ENCODE measurements at regions not wholly inside any gene's neighbourhood (a gene's known extent, or its start where the extent isn't known, plus 50 kb on each side); places are given as distances from the start of the nearest gene placed in this dataset.

- Histone ChIP-seq H3K9me3 (no peaks in the 10 kb centered on the region), H3K36me3 (peaks cover 100% of the 10 kb centered on the region), H3K4me3 (ENCODE audit: low read depth, low read length) (no peak overlapping the region), H3K4me1 (no peaks in the 10 kb centered on the region), H3K27me3 (no peaks in the 10 kb centered on the region)
- peak; percentile 53 for TF ChIP-seq CTCF (IDR thresholded peaks at IDR 0.05; ENCODE audit: low read depth, low read length)
- DNase-seq, result no peak
Measured at GRCh38 chr9:92242260-92243136, 51.0 kb downstream of the IARS1 start.

GRCh38 chr9:92236915-92237314 is 56.6 kb downstream of the IARS1 start:
- H3K4me1 ChIP-seq, result no peaks in the 10 kb centered on the region
- DNase-seq, result no peak
- H3K4me3 ChIP-seq (ENCODE audit: low read depth, low read length), result no peak overlapping the region
- no peak for TF ChIP-seq CTCF (IDR thresholded peaks at IDR 0.05; ENCODE audit: low read depth, low read length)
- H3K27me3 ChIP-seq, result no peaks in the 10 kb centered on the region
- H3K36me3 ChIP-seq, result peaks cover 96% of the 10 kb centered on the region
- no peaks in the 10 kb centered on the region for H3K9me3 ChIP-seq

GRCh38 chr9:92236465-92236864 is 57.0 kb downstream of the IARS1 start:
- H3K4me1 ChIP-seq, result no peaks in the 10 kb centered on the region
- DNase-seq, result no peak
- no peaks in the 10 kb centered on the region for H3K27me3 ChIP-seq
- no peak overlapping the region for H3K4me3 ChIP-seq (ENCODE audit: low read depth, low read length)
- no peak for TF ChIP-seq CTCF (IDR thresholded peaks at IDR 0.05; ENCODE audit: low read depth, low read length)
- H3K9me3 ChIP-seq, result no peaks in the 10 kb centered on the region
- peaks cover 96% of the 10 kb centered on the region for H3K36me3 ChIP-seq

- peaks cover 93% of the 10 kb centered on the region for H3K36me3 ChIP-seq
Measured at GRCh38 chr9:92234514-92234913, 59.0 kb downstream of the IARS1 start.

GRCh38 chr9:92232190-92232589 is 61.3 kb downstream of the IARS1 start:
- Histone ChIP-seq H3K4me3 (ENCODE audit: low read depth, low read length) (no peak overlapping the region), H3K36me3 (peaks cover 88% of the 10 kb centered on the region)
- DNase-seq, result no peak

More at GRCh38 chr9:92234514-92234913, 59.0 kb downstream of the IARS1 start:
- no peak overlapping the region for H3K4me3 ChIP-seq (ENCODE audit: low read depth, low read length)
- no peaks in the 10 kb centered on the region for H3K4me1 ChIP-seq
- H3K27me3 ChIP-seq, result no peaks in the 10 kb centered on the region
- no peak for DNase-seq
- no peaks in the 10 kb centered on the region for H3K9me3 ChIP-seq
- no peak for TF ChIP-seq CTCF (IDR thresholded peaks at IDR 0.05; ENCODE audit: low read depth, low read length)

More at GRCh38 chr9:92232190-92232589, 61.3 kb downstream of the IARS1 start:
- no peaks in the 10 kb centered on the region for H3K4me1 ChIP-seq
- no peaks in the 10 kb centered on the region for H3K27me3 ChIP-seq
- H3K9me3 ChIP-seq, result no peaks in the 10 kb centered on the region
- TF ChIP-seq CTCF (IDR thresholded peaks at IDR 0.05; ENCODE audit: low read depth, low read length), result no peak
